HG03342 (cell line): ENCODE measurements at regions not wholly inside any gene's neighbourhood (a gene's known extent, or its start where the extent isn't known, plus 50 kb on each side); places are given as distances from the start of the nearest gene placed in this dataset.

Source experiments
- ATAC-seq: cut with Tn5 transposase; IDR thresholded peaks from one replicate; pipeline ENCODE4 v1.9.1; 2021; ENCODE audit warnings: mild to moderate bottlenecking, moderate library complexity; ENCODE audit not compliant: unreplicated experiment

- ATAC-seq: no peak
Measured at GRCh38 chr10:55274367-55274766, 473.3 kb upstream of the PCDH15 start.

GRCh38 chr10:55273946-55274345, 472.9 kb upstream of the PCDH15 start:
- no peak for ATAC-seq

- ATAC-seq: no peak
Measured at GRCh38 chr10:55272886-55273285, 471.9 kb upstream of the PCDH15 start.

- ATAC-seq: no peak
Measured at GRCh38 chr10:55266797-55267196, 465.8 kb upstream of the PCDH15 start.

- ATAC-seq: no peak
Measured at GRCh38 chr10:55263327-55263726, 462.3 kb upstream of the PCDH15 start.

- ATAC-seq: no peak
Measured at GRCh38 chr10:55242544-55242943, 441.5 kb upstream of the PCDH15 start.

- ATAC-seq: no peak
Measured at GRCh38 chr10:55237462-55237861, 436.4 kb upstream of the PCDH15 start.

GRCh38 chr10:55233505-55233904, 432.5 kb upstream of the PCDH15 start:
- ATAC-seq: peak; percentile 97

GRCh38 chr10:55233090-55233489, 432.1 kb upstream of the PCDH15 start:
- ATAC-seq: peak; percentile 39

GRCh38 chr10:55232553-55232952, 431.5 kb upstream of the PCDH15 start:
- ATAC-seq: no peak

GRCh38 chr10:55227967-55228366, 426.9 kb upstream of the PCDH15 start:
- ATAC-seq: no peak

- ATAC-seq: peak; percentile 56
Measured at GRCh38 chr10:55224007-55224781, 423.2 kb upstream of the PCDH15 start.

- ATAC-seq: no peak
Measured at GRCh38 chr10:55223352-55223751, 422.3 kb upstream of the PCDH15 start.

- no peak for ATAC-seq
Measured at GRCh38 chr10:55220975-55221374, 419.9 kb upstream of the PCDH15 start.

GRCh38 chr10:55215699-55216098, 414.7 kb upstream of the PCDH15 start:
- no peak for ATAC-seq

- ATAC-seq: no peak
Measured at GRCh38 chr10:55214608-55215007, 413.6 kb upstream of the PCDH15 start.

GRCh38 chr10:55212051-55212450, 411.0 kb upstream of the PCDH15 start:
- ATAC-seq: no peak

GRCh38 chr10:55203874-55204273, 402.8 kb upstream of the PCDH15 start:
- no peak for ATAC-seq

- ATAC-seq: peak; percentile 60
Measured at GRCh38 chr10:55203319-55203718, 402.3 kb upstream of the PCDH15 start.

GRCh38 chr10:55200020-55200419, 399.0 kb upstream of the PCDH15 start:
- ATAC-seq: no peak

- ATAC-seq: no peak
Measured at GRCh38 chr10:55191236-55191860, 390.3 kb upstream of the PCDH15 start.

- ATAC-seq: peak; percentile 64
Measured at GRCh38 chr10:55183993-55184392, 383.0 kb upstream of the PCDH15 start.

- ATAC-seq: no peak
Measured at GRCh38 chr10:55180357-55180756, 379.3 kb upstream of the PCDH15 start.
